Adipocyte (in vitro differentiated cells): ENCODE measurements at regions not wholly inside any gene's neighbourhood (a gene's known extent, or its start where the extent isn't known, plus 50 kb on each side); places are given as distances from the start of the nearest gene placed in this dataset.

Experiments used
- DNase-seq: peaks from one replicate; pipeline ENCODE4 v3.0.0-alpha.2; 2015; ENCODE audit warnings: low read depth
- H3K27me3 ChIP-seq: replicated peaks from 2 replicates; pipeline ENCODE4 v1.7.0; 2013; ENCODE audit warnings: mild to moderate bottlenecking, low read length, moderate library complexity; ENCODE audit not compliant: control insufficient read depth, insufficient read depth
- H3K36me3 ChIP-seq: 2 replicates; pipeline ENCODE4 v1.7.0; 2013; ENCODE audit warnings: low read length, mild to moderate bottlenecking, moderate library complexity; ENCODE audit not compliant: control insufficient read depth, insufficient read depth, severe bottlenecking
- H3K4me1 ChIP-seq: 2 replicates; pipeline ENCODE4 v1.7.0; 2013; ENCODE audit warnings: mild to moderate bottlenecking, low read length, moderate library complexity; ENCODE audit not compliant: control insufficient read depth, insufficient read depth
- H3K4me3 ChIP-seq: 2 replicates; pipeline ENCODE4 v1.7.0; 2013; ENCODE audit warnings: mild to moderate bottlenecking, low read length, moderate library complexity
- H3K9ac ChIP-seq: 2 replicates; pipeline ENCODE4 v1.7.0; 2013; ENCODE audit warnings: mild to moderate bottlenecking, low read length, moderate library complexity
- H3K9me3 ChIP-seq: 2 replicates; pipeline ENCODE4 v1.7.0; 2013; ENCODE audit warnings: mild to moderate bottlenecking, low read length, moderate library complexity; ENCODE audit not compliant: control insufficient read depth

GRCh38 chr4:189463734-189464133 lies 476.9 kb upstream of the FRG1 start:
- H3K4me1 ChIP-seq, result no peaks in the 10 kb centered on the region
- no peaks in the 10 kb centered on the region for H3K27me3 ChIP-seq
- H3K9me3 ChIP-seq, result peaks cover 4% of the 10 kb centered on the region
- H3K9ac ChIP-seq, result no peak overlapping the region
- H3K36me3 ChIP-seq, result no peaks in the 10 kb centered on the region
- no peak overlapping the region for H3K4me3 ChIP-seq
- DNase-seq, result no peak

- Histone ChIP-seq H3K4me1 (no peaks in the 10 kb centered on the region), H3K27me3 (no peaks in the 10 kb centered on the region), H3K9me3 (peaks cover 3% of the 10 kb centered on the region), H3K4me3 (no peak overlapping the region), H3K9ac (no peak overlapping the region), H3K36me3 (no peaks in the 10 kb centered on the region)
- no peak for DNase-seq
Measured at GRCh38 chr4:189494407-189494806, 446.3 kb upstream of the FRG1 start.

DNA sequence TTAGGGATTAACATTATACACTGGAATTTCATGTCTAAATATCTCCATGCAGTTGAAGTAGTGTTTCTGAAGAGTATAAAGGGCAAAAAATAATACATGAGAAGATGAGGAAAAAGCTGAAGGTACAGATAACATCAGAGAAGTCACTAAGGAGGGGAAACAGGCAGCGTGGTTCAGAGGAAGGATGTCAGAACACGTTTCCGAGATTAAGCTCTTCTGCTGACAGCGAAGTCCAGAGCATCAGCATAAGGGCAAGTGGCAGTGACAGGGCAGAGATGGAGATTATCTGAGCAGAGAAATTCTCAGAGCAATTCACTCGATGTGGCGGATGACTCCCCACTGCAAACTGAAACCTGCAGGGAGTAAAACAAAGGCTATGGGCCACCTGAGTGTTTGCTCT lies 443.2 kb upstream of the FRG1 start:
- DNase-seq, result no peak
- no peaks in the 10 kb centered on the region for H3K36me3 ChIP-seq
- H3K4me1 ChIP-seq, result no peaks in the 10 kb centered on the region
- no peak overlapping the region for H3K9ac ChIP-seq
- peaks cover 3% of the 10 kb centered on the region for H3K9me3 ChIP-seq
- H3K27me3 ChIP-seq, result no peaks in the 10 kb centered on the region
- no peak overlapping the region for H3K4me3 ChIP-seq

- Histone ChIP-seq H3K36me3 (no peaks in the 10 kb centered on the region), H3K4me1 (no peaks in the 10 kb centered on the region), H3K9ac (no peak overlapping the region), H3K27me3 (no peaks in the 10 kb centered on the region), H3K9me3 (peaks cover 3% of the 10 kb centered on the region), H3K4me3 (no peak overlapping the region)
- no peak for DNase-seq
Measured at GRCh38 chr4:189497996-189498395, 442.7 kb upstream of the FRG1 start.

DNA sequence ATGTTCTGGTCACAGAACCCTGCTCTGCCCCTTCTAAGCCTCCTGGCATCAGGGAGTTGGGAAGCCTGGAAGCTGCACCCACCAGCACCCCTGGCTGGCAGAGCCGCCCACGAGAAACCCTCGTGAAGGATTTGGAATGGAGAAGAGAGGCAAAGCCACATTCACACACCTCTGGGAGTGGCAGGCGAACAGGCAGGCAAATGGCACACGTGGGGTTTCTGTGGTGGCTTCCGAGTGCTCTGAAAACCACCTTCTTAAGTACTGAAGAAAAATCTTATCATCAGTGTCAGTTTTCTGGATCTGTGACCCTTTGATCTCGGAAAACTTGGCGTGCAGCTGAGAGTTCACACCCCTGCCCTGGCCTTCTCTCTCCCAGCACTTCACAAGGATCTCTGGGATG lies 442.2 kb upstream of the FRG1 start:
- no peak overlapping the region for H3K4me3 ChIP-seq
- H3K27me3 ChIP-seq, result no peaks in the 10 kb centered on the region
- no peak overlapping the region for H3K9ac ChIP-seq
- H3K36me3 ChIP-seq, result no peaks in the 10 kb centered on the region
- peaks cover 3% of the 10 kb centered on the region for H3K9me3 ChIP-seq
- no peak for DNase-seq
- H3K4me1 ChIP-seq, result no peaks in the 10 kb centered on the region

DNA sequence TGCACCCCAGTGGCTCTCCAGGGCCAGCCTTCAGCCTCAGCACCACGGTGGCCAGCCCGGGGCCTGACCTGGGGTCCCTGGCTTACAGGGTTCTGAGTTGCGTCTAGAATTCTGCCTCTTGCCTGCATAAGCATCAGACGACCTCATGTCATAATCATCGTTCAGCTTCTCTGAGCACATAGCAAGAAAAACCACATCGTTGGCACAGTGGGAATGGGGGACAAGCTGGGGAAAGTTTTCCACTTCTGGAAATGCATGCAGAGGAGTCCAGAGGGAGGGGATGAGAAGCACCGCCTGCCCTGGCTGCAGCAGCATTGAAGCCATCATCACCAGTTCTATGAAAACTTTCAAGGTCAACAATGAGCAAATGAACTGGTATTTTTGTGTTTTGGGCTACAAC lies 441.0 kb upstream of the FRG1 start:
- H3K9me3 ChIP-seq, result peaks cover 3% of the 10 kb centered on the region
- no peaks in the 10 kb centered on the region for H3K27me3 ChIP-seq
- H3K9ac ChIP-seq, result no peak overlapping the region
- H3K36me3 ChIP-seq, result no peaks in the 10 kb centered on the region
- DNase-seq, result no peak
- H3K4me1 ChIP-seq, result no peaks in the 10 kb centered on the region
- H3K4me3 ChIP-seq, result no peak overlapping the region

GRCh38 chr4:189500970-189501369 lies 439.7 kb upstream of the FRG1 start:
- H3K9ac ChIP-seq, result no peak overlapping the region
- no peak overlapping the region for H3K4me3 ChIP-seq
- H3K4me1 ChIP-seq, result no peaks in the 10 kb centered on the region
- DNase-seq, result no peak
- H3K9me3 ChIP-seq, result no peaks in the 10 kb centered on the region
- no peaks in the 10 kb centered on the region for H3K36me3 ChIP-seq
- H3K27me3 ChIP-seq, result no peaks in the 10 kb centered on the region

DNA sequence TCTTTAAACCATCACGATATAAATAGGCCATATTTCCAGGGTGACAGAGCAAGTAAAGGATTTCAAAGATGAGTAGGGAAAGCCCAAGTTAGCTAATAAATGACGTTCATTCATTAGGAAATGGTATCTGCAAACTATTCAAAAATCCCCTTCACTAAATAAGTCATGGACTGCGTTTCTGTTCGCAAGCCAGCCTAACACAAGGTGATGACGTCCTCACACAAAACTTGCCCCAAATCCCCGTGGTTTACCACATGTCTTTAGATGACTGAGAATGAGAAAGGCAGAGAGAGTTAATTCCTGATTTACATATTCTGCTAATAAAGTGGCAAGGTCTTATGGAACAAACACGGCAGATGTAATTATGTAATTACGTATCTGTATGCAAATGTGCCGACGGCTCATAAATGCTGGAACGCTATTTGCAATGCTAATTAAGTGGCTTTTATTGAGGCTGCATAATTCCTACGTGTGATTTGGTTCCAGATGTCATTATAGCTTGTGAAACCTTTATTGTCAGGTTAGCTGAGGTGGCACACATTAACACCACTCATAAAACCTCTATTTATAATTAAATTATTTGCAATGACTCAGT lies 437.7 kb upstream of the FRG1 start:
- H3K4me1 ChIP-seq, result no peaks in the 10 kb centered on the region
- no peak for DNase-seq
- H3K36me3 ChIP-seq, result no peaks in the 10 kb centered on the region
- no peaks in the 10 kb centered on the region for H3K9me3 ChIP-seq
- H3K4me3 ChIP-seq, result no peak overlapping the region
- H3K27me3 ChIP-seq, result no peaks in the 10 kb centered on the region
- H3K9ac ChIP-seq, result no peak overlapping the region

- no peaks in the 10 kb centered on the region for H3K4me1 ChIP-seq
- H3K4me3 ChIP-seq, result no peak overlapping the region
- H3K9me3 ChIP-seq, result no peaks in the 10 kb centered on the region
- H3K27me3 ChIP-seq, result no peaks in the 10 kb centered on the region
- no peak for DNase-seq
- H3K36me3 ChIP-seq, result no peaks in the 10 kb centered on the region
- no peak overlapping the region for H3K9ac ChIP-seq
Measured at GRCh38 chr4:189504220-189504619, 436.5 kb upstream of the FRG1 start.

DNA sequence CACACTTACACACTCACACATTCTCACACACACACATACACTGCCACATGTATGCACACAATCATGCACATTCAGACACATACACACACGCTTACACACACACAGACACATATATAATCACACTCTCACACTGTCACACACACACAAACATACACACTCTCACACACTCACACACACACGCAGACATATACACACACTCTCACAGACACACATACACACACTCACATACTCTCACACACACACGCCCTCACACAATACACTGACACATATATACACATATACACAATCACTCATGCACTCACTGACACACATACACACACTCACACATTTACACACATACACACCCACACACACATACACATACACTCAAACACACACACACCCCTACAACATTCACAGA lies 435.3 kb upstream of the FRG1 start:
- Histone ChIP-seq H3K27me3 (no peaks in the 10 kb centered on the region), H3K4me1 (no peaks in the 10 kb centered on the region), H3K9ac (no peak overlapping the region), H3K9me3 (no peaks in the 10 kb centered on the region), H3K4me3 (no peak overlapping the region), H3K36me3 (no peaks in the 10 kb centered on the region)
- DNase-seq, result no peak

DNA sequence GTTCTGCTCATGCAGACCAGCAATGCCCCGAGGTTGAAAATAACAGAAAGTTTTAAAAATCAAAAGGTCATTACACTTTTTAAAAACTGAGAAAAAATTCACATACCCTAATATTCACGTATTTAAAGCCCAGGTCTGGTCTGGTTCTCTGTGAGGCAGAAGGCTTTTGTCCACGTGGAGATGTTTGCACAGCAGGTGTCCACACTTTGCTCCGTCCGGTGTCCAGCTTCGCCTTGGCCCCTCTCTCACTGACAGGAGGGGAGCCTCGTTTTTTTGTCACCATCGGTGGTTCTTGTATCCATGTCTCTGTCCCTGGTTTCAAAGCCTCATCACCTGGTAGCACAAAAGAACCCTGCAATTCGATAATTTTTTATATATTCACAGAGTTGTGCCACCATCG lies 434.6 kb upstream of the FRG1 start:
- Histone ChIP-seq H3K4me1 (no peaks in the 10 kb centered on the region), H3K9me3 (no peaks in the 10 kb centered on the region), H3K9ac (no peak overlapping the region), H3K36me3 (no peaks in the 10 kb centered on the region), H3K27me3 (no peaks in the 10 kb centered on the region), H3K4me3 (no peak overlapping the region)
- no peak for DNase-seq

DNA sequence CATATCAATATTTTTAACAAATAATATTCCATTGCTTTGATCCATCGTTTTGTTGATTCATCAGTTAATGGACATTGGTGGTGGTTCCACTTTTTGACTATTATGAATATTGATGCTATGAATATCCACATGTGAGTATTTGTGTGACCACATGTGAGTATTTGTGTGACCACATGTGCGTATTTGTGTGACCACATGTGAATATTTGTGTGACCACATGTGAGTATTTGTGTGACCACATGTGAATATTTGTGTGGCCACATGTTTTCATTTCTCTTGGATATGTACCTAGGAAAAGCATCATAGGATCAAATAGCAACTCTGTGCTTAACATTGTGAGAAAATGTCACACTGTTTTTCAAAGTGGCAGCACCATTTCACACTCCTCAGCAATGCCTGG lies 433.6 kb upstream of the FRG1 start:
- Histone ChIP-seq H3K4me1 (no peaks in the 10 kb centered on the region), H3K36me3 (no peaks in the 10 kb centered on the region), H3K9me3 (no peaks in the 10 kb centered on the region), H3K4me3 (no peak overlapping the region), H3K27me3 (no peaks in the 10 kb centered on the region), H3K9ac (no peak overlapping the region)
- DNase-seq, result no peak
